Stimulated activated CD4-positive, alpha-beta T cell treated with anti-CD3 and anti-CD28 coated beads, Interleukin-4, amount 100 ng/mL, for 48 hours (primary cell): ENCODE measurements at regions not wholly inside any gene's neighbourhood (a gene's known extent, or its start where the extent isn't known, plus 50 kb on each side); places are given as distances from the start of the nearest gene placed in this dataset.

Experiments used
- DNase-seq, 2 donors: peaks; one replicate each; pipeline ENCODE4 v3.0.0-alpha.2; 2020; ENCODE audit warnings: low read depth in 2 of 2

DNA sequence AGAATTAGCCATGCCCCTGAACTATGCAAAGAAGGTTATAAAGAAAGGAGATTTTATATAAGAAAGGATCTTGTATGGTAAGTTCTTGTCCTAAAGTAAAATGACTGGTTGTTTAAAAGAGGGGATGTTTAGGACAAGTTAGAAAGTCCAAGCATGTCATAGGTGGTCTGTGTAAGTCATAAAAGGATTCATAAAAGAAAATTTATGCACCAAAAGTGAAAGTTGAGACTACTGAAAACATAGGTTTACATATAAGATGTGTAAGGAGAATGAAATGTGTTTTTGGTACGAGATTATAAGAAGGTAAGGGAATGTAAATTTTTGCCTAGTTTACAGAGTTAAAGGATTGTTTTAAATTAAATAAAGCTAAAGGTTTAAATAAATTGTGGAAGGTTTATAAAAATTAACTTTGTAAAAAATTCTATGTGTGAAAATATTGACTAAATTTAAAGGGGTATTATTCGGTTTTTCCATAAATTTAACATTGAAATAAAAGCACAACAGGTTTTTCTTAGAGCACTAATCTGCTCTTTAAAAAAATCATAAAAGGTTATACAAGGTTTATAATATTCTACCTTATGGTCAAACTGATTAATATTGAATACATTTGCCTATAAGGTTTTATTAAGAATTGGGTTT lies 93.6 kb upstream of the UST start:
- DNase-seq, result no peak

DNA sequence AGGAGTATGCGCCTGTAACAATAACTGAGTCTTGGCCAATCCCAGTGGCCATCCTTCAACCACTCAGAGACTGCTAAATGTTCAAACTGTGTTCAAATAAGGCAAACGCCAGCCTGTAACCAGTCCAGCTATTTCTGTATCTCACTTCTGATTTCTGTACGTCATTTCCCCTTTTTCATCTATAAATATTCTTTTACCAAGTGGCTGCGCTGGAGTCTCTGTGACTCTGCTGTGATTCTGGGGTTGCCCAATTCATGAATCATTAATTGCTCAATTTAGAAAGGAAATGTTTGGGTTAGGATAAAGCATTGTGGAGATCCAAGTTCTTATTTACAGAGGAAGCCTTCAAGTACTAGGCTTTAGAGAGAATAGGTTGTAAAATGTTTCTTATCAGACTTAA lies 89.8 kb upstream of the UST start:
- DNase-seq, result no peak

DNA sequence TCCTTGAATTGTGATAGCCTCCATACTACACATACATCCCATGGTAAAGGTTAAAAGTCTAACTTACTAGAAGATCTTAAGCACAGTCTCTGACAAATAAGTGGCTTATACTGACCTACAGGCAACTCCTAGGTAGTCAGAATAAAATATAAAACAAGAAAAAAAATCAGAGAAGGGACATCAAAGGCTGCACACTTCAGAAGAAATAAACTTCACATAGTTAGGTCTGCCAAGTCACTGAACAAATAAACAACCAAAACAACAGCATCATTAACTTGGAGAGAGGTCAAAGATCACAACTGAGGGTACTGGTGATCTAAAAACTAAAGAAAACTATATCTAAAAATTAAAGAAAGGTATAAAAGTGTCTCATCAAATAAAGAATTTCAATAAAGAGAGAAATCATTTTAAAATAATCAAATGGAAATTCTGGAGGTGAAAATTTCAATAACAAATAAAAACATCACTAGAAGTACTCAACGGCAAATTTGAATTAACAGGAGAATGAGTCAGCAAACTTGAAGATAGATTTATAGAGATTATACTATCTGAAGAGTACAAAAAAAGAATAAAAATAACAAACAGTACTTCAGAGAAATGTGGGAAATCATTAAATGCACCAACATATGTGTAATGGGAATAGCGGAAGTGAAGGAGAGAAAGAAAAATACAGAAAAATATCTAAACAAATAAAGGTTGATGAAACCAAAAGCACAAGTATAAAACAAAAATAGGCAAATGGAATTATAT lies 88.0 kb upstream of the UST start:
- DNase-seq, result no peak

DNA sequence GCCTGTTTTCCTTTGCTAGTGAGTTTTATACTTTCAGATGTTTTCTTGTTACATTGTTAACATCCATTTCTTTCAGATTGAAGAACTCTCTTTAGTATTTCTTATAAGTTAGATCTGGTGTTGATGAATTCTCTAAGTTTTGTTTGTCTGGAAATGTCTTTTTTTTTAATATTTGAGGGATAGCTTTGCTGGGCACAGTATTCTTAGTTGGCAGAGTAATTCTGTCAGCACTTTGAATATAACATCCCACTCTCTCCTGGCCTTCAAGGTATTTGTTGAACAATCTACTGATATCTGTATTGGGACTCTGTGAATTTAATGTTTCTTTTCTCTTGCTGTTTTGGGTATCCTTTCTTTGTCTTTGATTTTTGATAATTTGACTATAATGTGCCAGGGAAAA lies 79.4 kb upstream of the UST start:
- DNase-seq, result no peak

DNA sequence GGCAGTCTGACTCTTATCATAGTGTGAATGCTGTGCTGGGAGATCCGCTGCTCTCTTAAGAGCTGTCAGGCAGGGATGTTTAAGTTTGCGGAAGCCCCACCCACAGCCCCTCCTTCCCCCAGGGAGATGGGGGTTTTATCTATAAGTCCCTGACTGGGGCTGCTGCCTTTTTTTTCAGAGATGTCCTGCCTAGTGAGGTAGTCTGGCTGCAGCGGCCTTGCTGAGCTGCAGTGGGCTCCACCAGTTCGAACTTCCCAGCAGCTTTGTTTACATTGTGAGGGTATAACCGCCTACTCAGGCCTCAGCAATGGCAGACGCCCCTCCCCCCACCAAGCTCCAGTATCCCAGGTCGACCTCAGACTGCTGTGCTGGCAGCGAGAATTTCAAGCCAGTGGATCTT lies 75.7 kb upstream of the UST start:
- DNase-seq, result no peak

DNA sequence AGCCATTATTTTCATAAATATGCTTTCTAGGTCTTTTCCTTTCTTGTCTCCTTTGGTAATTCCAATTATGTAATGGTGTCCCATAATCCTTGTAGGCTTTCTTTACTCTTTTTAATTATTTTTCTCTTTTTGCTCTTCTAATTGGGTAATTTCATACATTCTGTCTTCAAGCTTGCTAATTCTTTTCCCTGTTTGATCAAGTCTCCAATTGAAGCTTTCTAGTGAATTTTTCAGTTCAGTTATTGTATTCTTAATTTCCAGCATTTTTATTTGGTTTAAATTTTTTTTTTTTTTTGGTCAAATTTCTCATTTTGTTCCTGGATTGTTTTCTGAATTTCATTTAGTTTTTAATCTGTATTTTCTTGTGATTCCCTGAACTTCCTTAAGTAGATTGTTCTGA lies 74.9 kb upstream of the UST start:
- no peak for DNase-seq

DNA sequence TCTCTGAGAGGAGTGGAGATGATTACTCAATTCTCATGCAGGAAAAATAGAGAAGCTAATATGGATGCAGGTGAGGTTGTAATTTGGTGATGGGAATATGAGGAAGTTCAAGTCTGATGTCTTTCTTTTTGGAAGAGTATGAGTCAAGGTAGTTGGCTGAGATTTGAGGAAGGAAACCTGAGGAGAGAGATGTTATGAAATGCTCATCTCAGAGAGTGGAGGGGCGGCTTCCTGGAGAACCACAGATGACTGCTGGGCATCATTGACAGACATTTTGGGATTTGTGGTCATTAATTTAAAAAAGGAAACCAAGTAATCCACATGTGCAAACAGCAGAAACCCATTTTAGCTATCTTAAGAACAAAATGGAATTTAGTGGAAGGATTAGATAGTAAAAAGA lies 72.5 kb upstream of the UST start:
- DNase-seq, result no peak

DNA sequence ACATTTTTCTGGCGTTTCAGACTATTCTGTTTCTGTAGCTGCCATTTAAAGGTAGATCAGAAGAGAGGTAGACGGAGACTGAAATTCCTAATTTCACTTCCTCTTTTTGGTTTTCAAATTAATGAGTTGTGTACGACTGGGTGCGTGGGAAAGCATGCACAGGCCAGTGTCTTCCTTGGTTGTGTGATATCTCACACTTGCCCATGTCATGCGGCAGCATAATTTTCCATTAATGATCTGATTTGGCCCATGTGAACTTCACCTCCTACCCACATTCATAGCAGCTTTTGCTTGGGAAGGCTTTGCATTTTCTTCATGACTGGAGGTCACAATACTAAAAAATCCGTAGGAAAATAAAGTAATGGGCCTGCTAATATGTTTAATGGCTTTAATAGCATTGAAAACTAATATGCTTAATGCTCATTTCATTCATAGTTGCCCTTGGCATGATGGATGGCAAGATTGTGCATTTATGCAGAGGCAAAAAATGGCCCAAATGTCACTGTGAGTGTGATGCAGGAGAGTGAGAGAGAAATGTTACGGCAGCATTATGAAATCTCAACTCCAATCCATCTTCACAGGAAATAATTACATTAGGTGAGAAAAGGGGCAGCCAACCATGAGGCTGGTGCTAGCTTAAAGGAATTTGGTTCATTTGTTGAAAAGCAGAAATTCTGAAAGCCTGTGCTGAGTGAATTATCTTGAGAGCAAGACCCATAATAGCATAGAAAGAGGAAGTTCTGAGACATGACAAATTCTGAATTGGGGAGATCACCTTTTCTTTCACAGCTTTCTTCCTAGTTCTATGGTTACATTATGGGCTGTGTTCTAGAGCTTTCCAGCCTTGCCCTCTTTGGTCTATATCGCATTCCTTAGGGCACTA lies 69.0 kb upstream of the UST start:
- no peak for DNase-seq

DNA sequence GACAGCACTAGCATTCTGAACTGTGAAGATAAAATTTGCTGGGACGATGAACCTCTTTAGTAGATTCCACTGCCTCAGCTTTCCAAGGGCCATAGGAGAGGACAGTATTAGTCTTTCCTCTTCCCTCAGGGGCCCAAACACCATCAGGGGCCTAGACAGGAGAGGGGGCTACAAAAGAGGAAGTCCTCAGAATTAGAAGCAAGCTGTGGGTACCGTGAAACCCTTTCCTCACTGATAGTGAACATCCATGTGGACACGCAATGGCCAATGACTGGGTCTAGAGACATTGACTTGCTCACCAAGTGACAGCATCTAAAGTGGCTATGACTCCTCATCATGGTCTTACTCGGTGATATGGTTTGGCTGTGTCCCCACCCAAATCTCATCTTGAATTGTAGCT lies 68.1 kb upstream of the UST start:
- DNase-seq, result no peak

DNA sequence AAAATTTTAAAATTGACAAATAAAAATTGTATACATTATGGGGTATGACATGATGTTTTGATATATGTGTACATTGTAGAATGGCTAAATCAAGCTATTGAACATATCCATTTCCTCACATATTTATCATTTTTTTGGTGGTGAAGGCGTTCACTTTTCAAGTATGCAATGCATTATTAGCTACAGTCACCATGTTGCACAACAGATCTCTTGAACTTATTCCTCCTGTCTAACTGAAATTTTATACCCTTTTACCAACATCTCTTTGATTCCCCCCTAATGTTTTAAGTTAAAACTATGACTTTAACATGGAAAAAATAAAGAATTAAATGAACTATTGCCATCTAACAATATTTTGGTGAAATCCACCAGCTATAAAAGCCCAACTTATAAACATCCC lies 65.2 kb upstream of the UST start:
- no peak for DNase-seq

DNA sequence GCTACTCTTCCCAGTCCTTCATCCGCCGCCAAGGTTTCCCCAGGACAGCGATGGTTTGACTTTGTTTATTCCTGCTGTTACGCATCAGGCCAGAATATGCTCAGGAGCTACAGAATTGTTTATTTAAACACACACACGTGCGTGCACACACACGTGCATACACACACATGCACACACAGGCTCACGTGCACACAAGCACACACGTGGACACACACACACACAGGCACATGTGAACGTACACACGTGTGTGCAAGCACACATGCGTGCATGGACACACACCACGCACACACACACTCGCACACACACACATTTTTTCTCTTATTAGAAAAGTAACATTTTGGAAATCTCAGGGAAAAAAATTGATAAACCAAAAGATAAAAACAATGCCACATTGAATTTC lies 64.6 kb upstream of the UST start:
- DNase-seq, result no peak

DNA sequence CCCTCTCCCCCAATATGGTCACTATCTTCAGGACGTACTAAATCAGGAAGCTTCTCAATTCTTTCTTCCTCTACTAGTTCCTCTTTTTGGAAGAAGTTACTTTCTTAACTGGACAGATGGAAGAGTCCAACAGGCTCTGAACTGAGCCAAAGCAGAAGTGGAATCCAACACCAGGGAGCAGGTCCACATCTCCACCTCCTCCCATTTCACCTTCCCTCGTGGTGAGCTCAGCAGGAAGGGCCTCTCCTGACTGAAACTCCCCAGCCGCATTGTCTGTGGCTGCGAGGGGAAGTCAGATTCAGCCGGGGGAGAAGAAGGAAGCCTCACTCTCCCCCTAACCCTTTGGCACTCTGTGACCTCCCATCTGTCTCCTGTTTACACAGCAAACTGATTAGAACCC lies 63.8 kb upstream of the UST start:
- no peak for DNase-seq

DNA sequence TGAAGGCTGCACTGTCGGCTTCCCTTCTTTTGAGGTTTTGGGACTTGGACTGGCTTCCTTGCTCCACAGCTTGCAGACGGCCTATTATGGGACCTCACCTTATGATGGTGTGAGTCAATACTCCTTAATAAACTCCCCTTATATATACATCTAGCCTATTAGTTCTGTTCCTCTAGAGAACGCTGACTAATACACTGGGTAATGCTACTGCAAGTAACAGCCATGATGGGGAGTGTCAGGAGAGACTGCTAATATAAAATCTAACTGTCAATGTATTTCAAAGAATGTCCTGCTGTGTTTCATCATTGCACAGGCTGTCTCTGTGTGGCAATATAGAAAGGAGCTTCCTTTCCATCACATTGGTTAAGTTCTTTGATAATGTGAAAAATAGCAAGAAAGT lies 57.7 kb upstream of the UST start:
- DNase-seq, result no peak

DNA sequence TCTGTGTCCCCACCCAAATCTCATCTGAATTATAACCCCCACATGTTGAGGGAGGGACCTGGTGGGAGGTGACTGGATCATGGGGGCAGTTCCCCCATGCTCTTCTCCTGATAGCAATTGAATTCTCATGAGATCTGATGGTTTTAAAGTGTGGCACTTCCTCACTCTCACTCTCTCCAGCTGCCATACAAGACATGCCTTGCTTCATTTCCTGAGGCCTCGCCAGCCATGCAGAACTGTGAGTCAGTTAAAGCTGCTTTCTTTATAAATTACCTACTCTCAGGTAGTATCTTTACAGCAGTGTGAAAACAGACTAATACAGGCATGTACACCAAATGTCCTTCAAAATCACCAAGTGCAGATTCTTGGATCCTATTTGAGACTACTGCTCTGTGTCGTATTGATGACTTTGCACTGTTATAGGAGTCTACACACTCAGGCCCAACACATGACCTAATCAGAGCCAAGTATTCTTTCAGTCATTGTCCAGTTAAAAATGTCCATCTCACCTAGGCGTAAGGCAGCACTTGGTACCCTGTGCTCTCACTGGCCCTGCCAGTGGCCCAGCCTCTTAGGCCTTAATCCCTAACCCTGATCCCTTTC lies 52.8 kb upstream of the UST start:
- no peak for DNase-seq
